HEK293T (cell line): ENCODE measurements at regions not wholly inside any gene's neighbourhood (a gene's known extent, or its start where the extent isn't known, plus 50 kb on each side); places are given as distances from the start of the nearest gene placed in this dataset.
A peak's percentile ranks its signal among the peaks of the same experiment; 100 is the strongest.
"Not testable (repeated sequence)": the region's sequence is repeated elsewhere in the genome, so short reads cannot be mapped to it uniquely, and the experiment has no call there.

Experiments used
- CTCF ChIA-PET: fragments of 350-600 bp; formaldehyde crosslinking; extraction: SDS; loops from one replicate; lab custom pipeline; 2021; ENCODE audit warnings: antibody characterized with exemption, inconsistent platforms; lab: Yijun Ruan, JAX
- POLR2A ChIA-PET: fragments of 350-600 bp; formaldehyde crosslinking; extraction: SDS; loops from one replicate; lab custom pipeline; 2020; ENCODE audit warnings: antibody characterized with exemption, inconsistent platforms; lab: Yijun Ruan, JAX
- DNase-seq: peaks from one replicate; pipeline ENCODE4 v3.0.0; 2012; ENCODE audit warnings: mixed read lengths; ENCODE audit errors: extremely low spot score
- ARNT ChIP-seq: fragments of 450-650 bp; IDR thresholded peaks from 2 replicates; pipeline ENCODE4 v1.6.1; 2017; ENCODE audit warnings: mild to moderate bottlenecking
- BHLHE40 ChIP-seq: fragments of 450-650 bp; IDR thresholded peaks from 2 replicates; pipeline ENCODE4 v1.6.1; 2016; ENCODE audit warnings: mild to moderate bottlenecking, moderate library complexity, borderline replicate concordance
- CTBP1 ChIP-seq: fragments of 450-650 bp; IDR thresholded peaks from 2 replicates; pipeline ENCODE4 v1.6.1; 2016; ENCODE audit warnings: borderline replicate concordance
- ELF4 ChIP-seq: fragments of 450-650 bp; IDR thresholded peaks from 2 replicates; pipeline ENCODE4 v1.6.1; 2017; ENCODE audit warnings: antibody characterized with exemption
- FOXA1 ChIP-seq: fragments of 450-650 bp; IDR thresholded peaks from 2 replicates; pipeline ENCODE4 v1.6.1; 2016; ENCODE audit warnings: mild to moderate bottlenecking
- FOXK2 ChIP-seq: fragments of 450-650 bp; IDR thresholded peaks from 2 replicates; pipeline ENCODE4 v1.6.1; 2016; ENCODE audit warnings: mild to moderate bottlenecking
- FOXM1 ChIP-seq: fragments of 450-650 bp; IDR thresholded peaks from 2 replicates; pipeline ENCODE4 v1.6.1; 2017; ENCODE audit warnings: mild to moderate bottlenecking, borderline replicate concordance
- HDGF ChIP-seq: fragments of 450-650 bp; IDR thresholded peaks from 2 replicates; pipeline ENCODE4 v1.6.1; 2017; ENCODE audit warnings: antibody characterized with exemption, borderline replicate concordance
- L3MBTL2 ChIP-seq: fragments of 450-650 bp; conservative IDR thresholded peaks from 2 replicates; pipeline ENCODE4 v1.6.1; 2016; ENCODE audit warnings: mild to moderate bottlenecking
- LEF1 ChIP-seq: fragments of 450-650 bp; IDR thresholded peaks from 2 replicates; pipeline ENCODE4 v1.6.1; 2017; ENCODE audit warnings: mild to moderate bottlenecking, borderline replicate concordance
- NFRKB ChIP-seq: fragments of 450-650 bp; IDR thresholded peaks from 2 replicates; pipeline ENCODE4 v1.6.1; 2016; ENCODE audit warnings: mild to moderate bottlenecking, moderate library complexity
- PKNOX1 ChIP-seq: fragments of 450-650 bp; IDR thresholded peaks from 2 replicates; pipeline ENCODE4 v1.6.1; 2016
- SP1 ChIP-seq: fragments of 450-650 bp; IDR thresholded peaks from 2 replicates; pipeline ENCODE4 v1.6.1; 2017
- SUZ12 ChIP-seq: fragments of 450-650 bp; IDR thresholded peaks from 2 replicates; pipeline ENCODE4 v1.6.1; 2016; ENCODE audit warnings: mild to moderate bottlenecking
- TARDBP ChIP-seq: fragments of 450-650 bp; IDR thresholded peaks from 2 replicates; pipeline ENCODE4 v1.6.1; 2016
- ZNF384 ChIP-seq: fragments of 450-650 bp; IDR thresholded peaks from 2 replicates; pipeline ENCODE4 v1.6.1; 2016

GRCh38 chr10:64115908-64116643 lies 594.9 kb downstream of the REEP3 start:
- DNase-seq, result peak; percentile 35
- TF ChIP-seq TARDBP (no peak), ELF4 (no peak)
- ChIA-PET POLR2A (no interaction called here), CTCF (interaction anchor here (0.8 to 1.1 kb wide), 5 partner anchors 9 to 598 kb away, joined by 3 to 4 read pairs (median 3); no protein-coding TSS in a partner anchor)

GRCh38 chr10:64116707-64117106 lies 595.5 kb downstream of the REEP3 start:
- TF ChIP-seq HDGF (no peak), FOXA1 (no peak), L3MBTL2 (no peak), ZNF384 (no peak), FOXM1 (no peak), PKNOX1 (no peak), SP1 (no peak), TARDBP (no peak), NFRKB (no peak), FOXK2 (no peak), BHLHE40 (no peak), LEF1 (no peak), ARNT (no peak), CTBP1 (no peak)
- CTCF ChIA-PET, result no interaction called here

GRCh38 chr10:64118736-64119135 lies 597.5 kb downstream of the REEP3 start:
- ChIA-PET POLR2A (no interaction called here), CTCF (no interaction called here)
- no peak for TF ChIP-seq ELF4
- TF ChIP-seq PKNOX1, result no peak
- no peak for TF ChIP-seq ZNF384
- TF ChIP-seq FOXM1, result no peak
- no peak for TF ChIP-seq HDGF
- no peak for TF ChIP-seq CTBP1
- no peak for TF ChIP-seq SUZ12
- no peak for TF ChIP-seq NFRKB
- TF ChIP-seq LEF1, result no peak
- TF ChIP-seq BHLHE40, result no peak
- TF ChIP-seq L3MBTL2, result no peak
- no peak for TF ChIP-seq FOXK2
- no peak for TF ChIP-seq FOXA1
- no peak for TF ChIP-seq ARNT
- no peak for TF ChIP-seq TARDBP
- TF ChIP-seq SP1, result no peak
- no peak for DNase-seq

More at GRCh38 chr10:64116707-64117106, 595.5 kb downstream of the REEP3 start:
- no peak for DNase-seq
- POLR2A ChIA-PET, result no interaction called here

GRCh38 chr10:64120301-64120980 lies 599.2 kb downstream of the REEP3 start:
- DNase-seq, CTCF ChIA-PET, POLR2A ChIA-PET: not testable (repeated sequence)

- ChIA-PET CTCF (no interaction called here), POLR2A (no interaction called here)
- TF ChIP-seq ELF4 (no peak), FOXK2 (no peak), FOXM1 (no peak), BHLHE40 (no peak), PKNOX1 (no peak), TARDBP (no peak), FOXA1 (no peak), ARNT (no peak), ZNF384 (no peak), HDGF (no peak), NFRKB (no peak), L3MBTL2 (no peak)
- DNase-seq, result peak; percentile 8
Observed at GRCh38 chr10:64130152-64130551, 609.0 kb downstream of the REEP3 start.

GRCh38 chr10:64134676-64135075 lies 613.5 kb downstream of the REEP3 start:
- DNase-seq, result no peak
- TF ChIP-seq FOXK2, result no peak
- TF ChIP-seq CTBP1, result no peak
- TF ChIP-seq ZNF384, result no peak
- TF ChIP-seq SUZ12, result no peak
- TF ChIP-seq PKNOX1, result no peak
- no peak for TF ChIP-seq BHLHE40
- TF ChIP-seq ELF4, result no peak
- TF ChIP-seq HDGF, result no peak
- no peak for TF ChIP-seq FOXM1
- TF ChIP-seq ARNT, result no peak
- no peak for TF ChIP-seq L3MBTL2
- ChIA-PET POLR2A (no interaction called here), CTCF (no interaction called here)
